ENCODE measurements at regions not wholly inside any gene's neighbourhood (a gene's known extent, or its start where the extent isn't known, plus 50 kb on each side); places are given as distances from the start of the nearest gene placed in this dataset.

DNA sequence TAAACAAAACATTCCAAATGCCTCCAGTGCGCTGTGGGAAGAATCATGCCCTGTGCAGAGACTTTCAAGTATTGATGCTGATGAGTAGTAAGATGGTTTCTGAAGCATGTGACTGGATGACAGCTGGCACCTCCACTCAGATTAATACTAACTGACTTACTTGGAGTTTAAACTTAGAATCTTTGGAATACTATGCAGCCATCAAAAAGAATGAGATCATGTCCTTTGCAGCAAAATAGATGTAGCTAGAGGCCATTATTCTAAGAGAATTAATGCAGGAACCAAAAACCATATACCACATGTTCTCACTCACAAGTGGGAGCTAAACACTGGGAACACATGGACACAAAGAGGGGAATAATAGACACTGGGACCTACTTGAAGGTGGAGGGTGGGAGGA lies 73.8 kb upstream of the CHCHD3 start:
- Histone ChIP-seq H3K9me3 (ENCODE audit: low read length) (no peaks in the 10 kb centered on the region), H3K79me2 (ENCODE audit: insufficient read depth, low read length) (no peaks in the 10 kb centered on the region), H3K4me1 (ENCODE audit: insufficient read depth, low read length) (no peaks in the 10 kb centered on the region), H3K4me2 (ENCODE audit: low read depth, low read length) (no peak overlapping the region), H2AFZ (ENCODE audit: low read length) (no peak overlapping the region), H3K4me3 (replicated peaks in 1 of 3; ENCODE audit: insufficient read depth in 1 of 3, low read depth in 2 of 3, low read length in 3 of 3) (no peak overlapping the region), H3K36me3 (replicated peaks in 1 of 2; ENCODE audit: control insufficient read depth in 1 of 2, insufficient read depth in 2 of 2, low read length in 2 of 2) (no peaks in the 10 kb centered on the region), H3K9ac (ENCODE audit: insufficient read depth, low read depth, low read length) (no peak overlapping the region), H3K27me3 (ENCODE audit: control insufficient read depth in 1 of 2, insufficient read depth in 2 of 2, low read length in 2 of 2) (peaks cover 0 to 8% of the 10 kb centered on the region in 2 experiments; a peak in 1 of 5 replicates), H3K27ac (ENCODE audit: extremely low read length, insufficient read depth, low read length) (no peak overlapping the region), H4K20me1 (ENCODE audit: insufficient read depth, low read length) (no peaks in the 10 kb centered on the region)
- BruUV-seq (replicated peaks), result no TSS peak
- WGBS (ENCODE audit: low lambda C conversion rate), result 93% methylated on average over 1 of the region's 1 CpG
- CTCF ChIA-PET (ENCODE audit: low intra/inter-chr PET ratio, low total read pairs), result no interaction called here
- in situ Hi-C loops (cut with HindIII; ENCODE audit: extremely low pct_ligation_motif_present, low pct_unique_long_range_greater_than_20kb), result no loop called here
- FAIRE-seq, result no peak
- TF ChIP-seq ZNF552 (CRISPR knock-in tag; IDR thresholded peaks at IDR 0.05; ENCODE audit: borderline replicate concordance) (no peak), YEATS4 (CRISPR knock-in tag; IDR thresholded peaks at IDR 0.05; ENCODE audit: borderline replicate concordance) (no peak), U2AF1 (optimal IDR thresholded peaks at IDR 0.05; ENCODE audit: low read depth, low read length) (no peak), FOXP1 (IDR thresholded peaks at IDR 0.05) (no peak), FOXP1 (CRISPR knock-in tag; IDR thresholded peaks at IDR 0.05) (no peak), RXRB (CRISPR knock-in tag; IDR thresholded peaks at IDR 0.05; ENCODE audit: borderline replicate concordance) (no peak), RAD51 (IDR thresholded peaks at IDR 0.05; ENCODE audit: borderline replicate concordance) (no peak), CAMTA2 (CRISPR knock-in tag; IDR thresholded peaks at IDR 0.05; ENCODE audit: borderline replicate concordance) (no peak), HNRNPH1 (optimal IDR thresholded peaks at IDR 0.05; ENCODE audit: low read depth, low read length) (no peak), JUNB (CRISPR knock-in tag; IDR thresholded peaks at IDR 0.05; ENCODE audit: borderline replicate concordance) (no peak), RARG (CRISPR knock-in tag; IDR thresholded peaks at IDR 0.05; ENCODE audit: low read depth) (no peak)
- TF ChIP-seq, protein P1, sequence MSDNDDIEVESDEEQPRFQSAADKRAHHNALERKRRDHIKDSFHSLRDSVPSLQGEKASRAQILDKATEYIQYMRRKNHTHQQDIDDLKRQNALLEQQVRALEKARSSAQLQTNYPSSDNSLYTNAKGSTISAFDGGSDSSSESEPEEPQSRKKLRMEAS (IDR thresholded peaks at IDR 0.05), result no peak
- TF ChIP-seq, protein P2, sequence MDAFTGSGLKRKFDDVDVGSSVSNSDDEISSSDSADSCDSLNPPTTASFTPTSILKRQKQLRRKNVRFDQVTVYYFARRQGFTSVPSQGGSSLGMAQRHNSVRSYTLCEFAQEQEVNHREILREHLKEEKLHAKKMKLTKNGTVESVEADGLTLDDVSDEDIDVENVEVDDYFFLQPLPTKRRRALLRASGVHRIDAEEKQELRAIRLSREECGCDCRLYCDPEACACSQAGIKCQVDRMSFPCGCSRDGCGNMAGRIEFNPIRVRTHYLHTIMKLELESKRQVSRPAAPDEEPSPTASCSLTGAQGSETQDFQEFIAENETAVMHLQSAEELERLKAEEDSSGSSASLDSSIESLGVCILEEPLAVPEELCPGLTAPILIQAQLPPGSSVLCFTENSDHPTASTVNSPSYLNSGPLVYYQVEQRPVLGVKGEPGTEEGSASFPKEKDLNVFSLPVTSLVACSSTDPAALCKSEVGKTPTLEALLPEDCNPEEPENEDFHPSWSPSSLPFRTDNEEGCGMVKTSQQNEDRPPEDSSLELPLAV (CRISPR knock-in tag; conservative IDR thresholded peaks at IDR 0.05; ENCODE audit: low read depth), result no peak
- intact Hi-C loops (cut with micrococcal nuclease; ENCODE audit: unreplicated experiment), result no loop called here
- POLR2A ChIA-PET, result no interaction called here
- no peak for ATAC-seq
- no peak for DNase-seq (ENCODE audit: low spot score)

All from HepG2 (cell line).